HT1080 (cell line): ENCODE measurements at regions not wholly inside any gene's neighbourhood (a gene's known extent, or its start where the extent isn't known, plus 50 kb on each side); places are given as distances from the start of the nearest gene placed in this dataset.

Source experiments
- DNase-seq: peaks from one replicate; pipeline ENCODE4 v3.0.0-alpha.2; 2015; ENCODE audit warnings: low read depth

DNA sequence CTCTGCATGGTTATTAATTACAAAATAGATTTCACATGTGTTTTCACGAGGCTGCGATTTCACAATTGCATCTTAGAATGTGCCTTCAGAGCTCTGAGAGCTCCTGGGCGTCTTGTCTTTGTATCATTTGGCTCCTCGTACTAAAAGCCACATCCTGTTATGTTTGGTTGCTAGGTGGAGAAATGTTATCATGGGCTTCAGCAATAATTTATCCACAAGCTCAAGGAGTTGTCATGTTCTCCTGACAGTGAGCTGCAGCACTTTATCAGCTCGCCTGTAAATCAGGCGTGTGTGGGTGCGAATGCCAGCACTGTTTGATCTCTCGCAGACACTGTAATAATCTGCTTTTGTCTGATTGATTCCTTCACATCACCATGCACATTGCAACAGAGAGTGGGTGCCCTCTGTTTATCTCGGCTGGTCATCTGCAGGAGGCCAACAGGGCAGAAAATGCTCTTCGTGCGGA, 218.6 kb upstream of the ZFP64 start:
- DNase-seq = peak; percentile 50

GRCh38 chr20:52405986-52406385, 214.4 kb upstream of the ZFP64 start:
- DNase-seq = no peak

GRCh38 chr20:52405417-52405816, 213.8 kb upstream of the ZFP64 start:
- no peak for DNase-seq

- DNase-seq = no peak
Observed at GRCh38 chr20:52404671-52405070, 213.1 kb upstream of the ZFP64 start.

- DNase-seq = no peak
Observed at GRCh38 chr20:52402950-52403349, 211.4 kb upstream of the ZFP64 start.

GRCh38 chr20:52402514-52402913, 210.9 kb upstream of the ZFP64 start:
- DNase-seq = no peak

DNA sequence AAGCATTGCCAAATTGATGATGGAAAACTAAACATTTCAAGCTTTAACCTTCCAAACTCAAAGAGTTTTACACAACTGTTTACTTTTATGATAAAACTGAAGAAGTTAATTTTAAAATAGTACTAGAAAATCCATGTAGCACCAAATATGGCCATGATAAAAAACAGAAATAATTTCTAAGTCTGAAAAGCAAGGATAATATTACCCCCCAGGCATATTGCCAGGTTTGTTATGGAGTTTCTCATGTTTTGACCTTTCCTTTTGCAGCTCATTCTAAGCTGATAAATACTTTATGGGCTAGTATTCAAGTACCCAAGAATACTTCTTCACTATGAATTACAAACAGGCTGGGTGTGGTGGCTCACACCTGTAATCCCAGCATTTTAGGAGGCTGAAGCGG, 209.9 kb upstream of the ZFP64 start:
- no peak for DNase-seq

GRCh38 chr20:52399352-52399751, 207.8 kb upstream of the ZFP64 start:
- no peak for DNase-seq

DNA sequence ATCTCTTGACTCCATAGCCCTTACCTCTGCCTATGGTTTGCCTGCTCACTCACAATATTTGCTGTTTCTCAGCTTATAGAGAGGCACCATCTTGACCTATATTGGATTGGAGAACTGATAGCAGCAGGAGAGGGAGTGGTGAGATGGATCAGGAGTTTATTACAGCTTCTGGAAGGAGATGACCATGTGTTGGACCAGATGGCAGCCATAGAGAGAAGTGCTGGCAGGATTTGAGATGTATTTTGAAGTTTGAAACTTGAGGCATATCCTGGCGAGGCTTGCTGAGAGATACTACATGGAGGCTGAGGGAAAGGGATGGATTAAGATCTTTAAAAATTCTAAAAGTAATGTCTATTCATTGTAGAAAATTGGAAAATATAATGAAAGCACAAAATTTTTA, 198.0 kb upstream of the ZFP64 start:
- no peak for DNase-seq

GRCh38 chr20:52383995-52384621, 192.5 kb upstream of the ZFP64 start:
- DNase-seq = no peak

GRCh38 chr20:52382933-52383332, 191.4 kb upstream of the ZFP64 start:
- DNase-seq = no peak

DNA sequence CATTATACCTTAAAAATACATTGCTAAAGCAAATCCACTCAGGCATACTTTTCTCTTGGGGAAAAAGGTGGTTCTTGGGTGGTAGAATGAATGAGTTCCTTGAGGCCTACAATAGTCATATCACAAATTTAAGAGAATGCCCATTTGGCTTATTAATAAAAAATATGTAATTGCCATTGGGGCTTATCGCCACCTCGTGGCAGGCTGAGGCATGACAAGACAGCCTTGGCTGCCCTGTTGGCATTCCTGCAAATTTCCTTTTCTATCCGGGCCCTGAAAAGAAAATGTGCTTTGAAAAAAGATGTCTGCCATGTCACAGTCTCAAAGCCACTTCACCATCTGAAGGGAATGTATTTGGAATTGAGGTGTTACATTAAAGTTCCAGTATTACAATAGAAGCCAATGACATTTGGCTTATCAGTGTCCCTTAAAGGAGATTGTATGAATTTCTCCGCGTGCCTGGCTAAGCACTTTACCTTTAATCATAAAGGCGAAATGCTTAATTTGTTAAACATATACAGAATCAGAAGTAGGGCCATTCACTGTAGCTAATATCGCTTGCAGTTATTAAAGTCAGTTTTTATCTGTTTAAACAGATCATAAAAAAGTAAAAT, 188.3 kb upstream of the ZFP64 start:
- DNase-seq = no peak

DNA sequence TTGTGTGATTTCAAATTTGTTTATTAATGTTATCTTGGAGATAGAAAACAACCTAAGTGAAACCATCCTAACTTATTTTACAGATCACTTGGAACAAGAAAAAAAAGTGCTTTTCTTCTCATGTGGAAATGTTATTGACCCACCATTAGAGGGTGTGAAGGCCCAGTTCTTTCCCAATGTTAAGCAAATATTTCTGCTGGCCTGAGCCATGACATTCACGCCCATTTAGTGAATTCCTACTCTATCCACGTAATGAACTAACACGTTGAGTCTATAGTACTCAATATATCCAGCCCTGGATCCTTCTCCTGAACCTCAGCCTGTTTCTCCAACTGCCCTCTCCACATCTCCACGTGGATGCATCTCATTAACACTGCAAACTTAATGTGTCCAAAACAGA, 180.6 kb upstream of the ZFP64 start:
- no peak for DNase-seq

- no peak for DNase-seq
Observed at GRCh38 chr20:52365688-52366087, 174.1 kb upstream of the ZFP64 start.

GRCh38 chr20:52364405-52364804, 172.8 kb upstream of the ZFP64 start:
- DNase-seq = no peak

DNA sequence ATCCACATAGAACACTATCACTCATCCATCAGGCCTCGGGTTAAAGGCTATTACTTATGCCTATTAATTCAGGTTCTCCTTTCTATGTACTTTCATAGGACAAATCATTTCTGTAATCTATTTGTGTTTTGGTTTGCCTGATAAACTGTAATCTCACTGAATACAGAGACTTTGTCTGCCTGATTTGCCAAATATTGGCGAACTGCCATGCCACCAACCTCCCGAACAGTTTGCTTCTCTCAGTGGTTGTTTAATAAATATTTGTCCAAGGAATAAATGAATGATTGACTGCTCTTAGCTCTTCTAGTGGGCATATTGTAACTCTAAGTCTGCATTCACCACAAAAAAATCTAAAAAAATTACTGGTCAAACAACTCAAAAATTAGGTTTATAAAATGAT, 170.1 kb upstream of the ZFP64 start:
- DNase-seq = no peak

DNA sequence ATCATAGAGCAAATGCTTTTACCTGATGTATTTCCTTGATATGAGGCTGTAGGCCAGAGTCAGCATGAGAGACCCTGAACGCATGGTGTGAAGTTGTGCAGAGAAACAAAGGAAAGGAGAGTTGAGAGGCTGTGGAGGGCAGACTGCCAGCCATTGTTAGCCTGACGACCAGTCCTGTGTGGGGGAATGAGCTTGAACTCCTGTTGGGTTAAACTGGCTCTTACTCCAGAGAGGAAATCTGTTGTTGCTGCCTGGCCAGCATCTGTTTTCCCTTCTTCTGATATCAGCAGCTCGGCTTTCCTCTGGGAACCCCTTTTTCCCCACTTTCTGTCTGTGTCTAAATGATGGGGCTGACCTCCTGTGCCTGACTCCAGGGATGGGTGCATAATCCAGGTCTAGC, 158.2 kb upstream of the ZFP64 start:
- DNase-seq = no peak

GRCh38 chr20:52348434-52348833, 156.9 kb upstream of the ZFP64 start:
- DNase-seq = no peak

GRCh38 chr20:52346797-52347196, 155.2 kb upstream of the ZFP64 start:
- DNase-seq = no peak

- DNase-seq = no peak
Observed at GRCh38 chr20:52342913-52343312, 151.3 kb upstream of the ZFP64 start.

- peak; percentile 77 for DNase-seq
Observed at GRCh38 chr20:52340036-52340634, 148.6 kb upstream of the ZFP64 start.

GRCh38 chr20:52332649-52333250, 141.2 kb upstream of the ZFP64 start:
- no peak for DNase-seq

GRCh38 chr20:52332230-52332629, 140.7 kb upstream of the ZFP64 start:
- DNase-seq = no peak
